NT2/D1 (cell line): ENCODE measurements at regions not wholly inside any gene's neighbourhood (a gene's known extent, or its start where the extent isn't known, plus 50 kb on each side); places are given as distances from the start of the nearest gene placed in this dataset.

ENCODE experiments used
- SUZ12 ChIP-seq: IDR thresholded peaks from 2 replicates; pipeline ENCODE4 v1.6.1; 2011; ENCODE audit not compliant: insufficient read length, insufficient read depth; ENCODE audit errors: extremely low read depth
- YY1 ChIP-seq: IDR thresholded peaks from 2 replicates; pipeline ENCODE4 v1.6.1; 2011; ENCODE audit not compliant: insufficient read length, insufficient read depth

GRCh38 chr5:36417221-36417620 is 115.5 kb upstream of the RANBP3L start:
- TF ChIP-seq YY1 = no peak
- no peak for TF ChIP-seq SUZ12
